Osteocyte (in vitro differentiated cells): ENCODE measurements at regions not wholly inside any gene's neighbourhood (a gene's known extent, or its start where the extent isn't known, plus 50 kb on each side); places are given as distances from the start of the nearest gene placed in this dataset.

Experiments
- DNase-seq: peaks from one replicate; pipeline ENCODE4 v3.0.0; 2021; ENCODE audit warnings: mixed read lengths; ENCODE audit not compliant: unreplicated experiment; ENCODE audit errors: extremely low spot score
- H3K27ac Mint-ChIP-seq: one replicate; pipeline ENCODE4 v1.8.0; 2021; ENCODE audit warnings: mild to moderate bottlenecking, mixed read lengths; ENCODE audit not compliant: unreplicated experiment
- H3K27me3 Mint-ChIP-seq: one replicate; pipeline ENCODE4 v1.8.0; 2021; ENCODE audit warnings: mixed read lengths; ENCODE audit not compliant: unreplicated experiment
- H3K36me3 Mint-ChIP-seq: one replicate; pipeline ENCODE4 v1.8.0; 2021; ENCODE audit warnings: mixed read lengths; ENCODE audit not compliant: unreplicated experiment
- H3K4me1 Mint-ChIP-seq: one replicate; pipeline ENCODE4 v1.8.0; 2021; ENCODE audit warnings: mixed read lengths; ENCODE audit not compliant: unreplicated experiment
- H3K4me3 Mint-ChIP-seq: one replicate; pipeline ENCODE4 v1.8.0; 2021; ENCODE audit warnings: mild to moderate bottlenecking, moderate library complexity, mixed read lengths; ENCODE audit not compliant: unreplicated experiment
- H3K9me3 Mint-ChIP-seq: one replicate; pipeline ENCODE4 v1.8.0; 2021; ENCODE audit warnings: mixed read lengths; ENCODE audit not compliant: unreplicated experiment
- CTCF ChIP-seq: fragments of 200-600 bp; sonication (generic); IDR thresholded peaks from 2 replicates; pipeline ENCODE4 v1.5.0; 2021; ENCODE audit warnings: antibody characterized with exemption, mild to moderate bottlenecking, moderate library complexity

GRCh38 chr9:119968836-119969707, 599.8 kb upstream of the BRINP1 start:
- H3K27ac Mint-ChIP-seq, result no peak overlapping the region
- H3K27me3 Mint-ChIP-seq, result peaks cover 28% of the 10 kb centered on the region
- H3K36me3 Mint-ChIP-seq, result no peaks in the 10 kb centered on the region
- H3K4me3 Mint-ChIP-seq, result no peak overlapping the region
- peak; percentile 90 for DNase-seq
- peaks cover 13% of the 10 kb centered on the region for H3K4me1 Mint-ChIP-seq
- TF ChIP-seq CTCF, result peak; percentile 94
- no peaks in the 10 kb centered on the region for H3K9me3 Mint-ChIP-seq

GRCh38 chr9:119967867-119968535, 598.8 kb upstream of the BRINP1 start:
- Mint-ChIP-seq H3K9me3 (no peaks in the 10 kb centered on the region), H3K27ac (no peak overlapping the region), H3K27me3 (peaks cover 28% of the 10 kb centered on the region), H3K4me3 (no peak overlapping the region), H3K36me3 (no peaks in the 10 kb centered on the region), H3K4me1 (peaks cover 24% of the 10 kb centered on the region)
- TF ChIP-seq CTCF, result no peak
- DNase-seq, result no peak

- TF ChIP-seq CTCF, result no peak
- peaks cover 28% of the 10 kb centered on the region for H3K27me3 Mint-ChIP-seq
- no peaks in the 10 kb centered on the region for H3K9me3 Mint-ChIP-seq
- H3K4me3 Mint-ChIP-seq, result no peak overlapping the region
- H3K36me3 Mint-ChIP-seq, result no peaks in the 10 kb centered on the region
- DNase-seq, result peak; percentile 85
- H3K4me1 Mint-ChIP-seq, result peaks cover 27% of the 10 kb centered on the region
- peak overlapping the region; percentile 83 for H3K27ac Mint-ChIP-seq
These were observed 594.6 kb upstream of the BRINP1 start for GRCh38 chr9:119963798-119964372.

GRCh38 chr9:119963258-119963797, 594.1 kb upstream of the BRINP1 start:
- H3K27me3 Mint-ChIP-seq, result peaks cover 26% of the 10 kb centered on the region
- no peak for TF ChIP-seq CTCF
- H3K4me3 Mint-ChIP-seq, result no peak overlapping the region
- H3K9me3 Mint-ChIP-seq, result no peaks in the 10 kb centered on the region
- peaks cover 26% of the 10 kb centered on the region for H3K4me1 Mint-ChIP-seq
- peak overlapping the region; percentile 83 for H3K27ac Mint-ChIP-seq
- no peaks in the 10 kb centered on the region for H3K36me3 Mint-ChIP-seq
- no peak for DNase-seq
